HG03565 (cell line): ENCODE measurements at regions not wholly inside any gene's neighbourhood (a gene's known extent, or its start where the extent isn't known, plus 50 kb on each side); places are given as distances from the start of the nearest gene placed in this dataset.

ENCODE experiments used
- ATAC-seq: cut with Tn5 transposase; IDR thresholded peaks from one replicate; pipeline ENCODE4 v1.9.1; 2021; ENCODE audit warnings: mild to moderate bottlenecking, moderate library complexity; ENCODE audit not compliant: unreplicated experiment

DNA sequence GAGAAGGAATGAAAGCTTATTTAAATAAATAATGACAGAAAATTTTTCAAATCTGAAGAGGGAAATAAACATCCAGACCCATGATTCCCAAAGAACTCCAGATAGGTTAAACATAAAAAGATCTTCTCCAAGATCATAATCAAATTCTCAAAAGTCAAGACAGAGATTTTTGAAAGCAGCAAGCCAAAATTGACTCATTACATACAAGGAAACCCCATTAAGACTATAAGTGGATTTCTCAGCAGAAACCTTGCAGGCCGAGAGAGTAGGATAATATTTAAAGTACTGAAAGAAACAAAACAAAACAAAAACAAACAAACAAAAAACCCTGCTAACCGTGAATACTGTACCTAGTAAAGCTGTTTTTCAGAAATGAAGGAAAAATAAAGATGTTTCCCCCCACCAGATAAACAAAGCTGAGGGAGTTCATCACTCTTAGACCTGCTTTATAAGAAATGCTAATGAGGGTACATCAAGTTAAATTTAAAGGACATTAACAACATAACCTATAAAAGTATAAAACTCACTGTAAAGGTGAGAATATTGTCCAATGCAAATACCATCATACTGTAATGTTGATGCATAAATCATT is 412.2 kb downstream of the INSC start:
- ATAC-seq, result no peak

DNA sequence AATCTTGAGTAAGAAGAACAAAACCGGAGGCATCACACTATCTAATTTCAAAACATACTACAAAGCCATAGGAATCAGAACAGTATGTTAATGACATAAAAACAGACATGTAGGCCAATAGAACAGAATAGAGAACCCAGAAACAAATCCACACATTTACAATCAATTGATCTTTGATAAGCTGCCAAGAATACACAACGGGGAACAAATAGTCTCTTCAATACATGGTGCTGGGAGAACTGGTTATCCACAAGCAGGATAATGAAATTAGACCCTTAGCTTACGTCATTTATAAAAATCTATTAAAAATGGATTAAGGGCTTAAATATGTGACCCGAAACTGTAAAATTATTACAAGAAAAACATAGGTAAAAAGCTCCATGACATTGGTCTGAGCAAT is 417.7 kb downstream of the INSC start:
- ATAC-seq, result no peak

DNA sequence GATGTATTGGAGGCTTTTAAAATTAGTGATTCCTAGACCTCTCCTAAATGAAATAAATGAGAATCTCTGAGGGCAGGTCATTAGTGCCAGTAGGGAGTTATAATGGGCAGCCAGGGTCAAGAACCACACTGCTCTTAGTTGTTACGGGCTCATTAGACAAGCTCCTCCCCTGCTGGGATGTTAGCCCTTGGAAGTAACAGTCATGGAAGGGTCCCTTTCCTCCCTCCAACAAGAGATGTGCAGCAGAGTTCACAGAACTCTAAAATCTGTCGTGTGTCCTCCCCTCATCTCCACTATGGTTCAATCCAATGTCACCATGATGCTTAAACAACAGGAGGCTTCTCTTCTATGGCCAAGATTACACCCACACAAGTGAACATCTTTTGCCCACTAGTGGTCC is 419.5 kb downstream of the INSC start:
- ATAC-seq, result no peak

DNA sequence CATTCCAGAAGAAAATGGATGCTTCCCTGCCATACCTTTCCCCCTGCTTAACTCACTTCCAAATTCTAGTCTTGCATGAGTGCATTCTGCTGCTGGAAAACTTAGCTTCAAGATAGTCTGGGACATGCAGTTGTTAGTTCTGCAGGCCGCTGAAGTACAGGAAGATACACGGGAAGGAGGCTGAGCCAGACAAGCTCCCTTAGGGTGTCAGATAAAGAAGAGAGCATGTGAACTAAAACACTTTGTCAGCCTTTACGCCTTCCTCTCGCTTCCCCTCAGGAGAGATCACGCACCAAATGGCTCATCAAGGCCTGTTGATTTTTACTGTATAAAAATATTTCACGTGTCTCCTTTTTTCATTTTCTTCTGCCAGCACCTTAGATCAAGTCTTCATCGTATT is 420.7 kb downstream of the INSC start:
- no peak for ATAC-seq

DNA sequence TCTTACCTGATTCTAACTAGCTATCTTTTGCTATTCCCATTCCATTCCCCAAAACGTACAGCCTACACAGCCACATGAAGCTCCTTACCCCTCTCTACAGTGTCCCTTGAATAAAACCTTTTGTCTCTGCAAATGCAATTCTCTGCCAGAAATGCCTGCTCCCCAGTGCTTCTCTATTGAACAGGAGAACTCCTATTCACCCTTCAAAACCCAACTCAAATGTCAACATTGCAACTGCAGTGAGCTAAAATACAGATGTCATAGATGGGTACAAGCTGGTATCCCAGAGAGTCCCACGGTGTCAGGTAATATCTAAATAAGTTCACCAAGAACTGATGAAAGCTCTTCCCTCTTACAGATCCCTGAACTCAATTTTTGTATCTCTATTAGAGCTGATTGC is 421.7 kb downstream of the INSC start:
- ATAC-seq, result no peak

DNA sequence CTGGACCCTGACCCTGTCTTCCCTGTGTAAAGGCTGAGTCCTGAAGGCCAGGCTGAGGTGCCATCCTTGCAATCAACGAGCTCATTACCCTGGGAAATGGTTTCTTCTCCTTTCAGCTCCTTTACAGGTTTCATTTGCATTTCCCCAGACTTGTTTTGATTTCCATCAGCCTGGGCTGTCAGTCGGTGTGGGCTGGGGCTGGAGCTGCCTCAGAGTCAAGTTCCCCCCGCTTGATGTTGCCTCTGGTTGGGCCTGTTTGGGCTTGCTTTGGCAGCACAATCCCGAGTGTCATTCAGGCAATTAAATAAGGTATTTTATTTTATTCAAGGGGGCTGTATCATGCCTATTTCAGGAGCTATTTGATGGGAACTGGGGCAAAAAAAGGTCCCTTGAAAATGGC is 424.9 kb downstream of the INSC start:
- ATAC-seq, result no peak

DNA sequence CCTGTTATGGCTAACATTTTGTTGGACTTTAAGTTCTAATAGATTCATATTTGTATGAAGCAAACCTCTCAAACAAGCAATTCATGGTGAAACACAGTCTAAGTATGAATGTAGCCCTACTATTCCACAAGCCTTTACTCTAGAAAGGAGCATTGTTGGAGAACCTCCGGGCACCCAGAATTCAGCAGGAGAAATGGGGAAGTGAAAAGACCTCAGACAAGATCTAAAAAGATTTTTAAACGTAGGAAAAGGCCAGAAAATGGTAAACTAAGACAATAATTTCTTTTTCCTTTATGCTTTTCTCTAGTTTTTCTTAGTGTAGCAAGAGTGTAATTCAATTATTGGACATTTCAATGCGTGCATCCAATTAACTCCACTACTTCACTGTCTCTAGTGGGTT is 426.4 kb downstream of the INSC start:
- ATAC-seq, result no peak

DNA sequence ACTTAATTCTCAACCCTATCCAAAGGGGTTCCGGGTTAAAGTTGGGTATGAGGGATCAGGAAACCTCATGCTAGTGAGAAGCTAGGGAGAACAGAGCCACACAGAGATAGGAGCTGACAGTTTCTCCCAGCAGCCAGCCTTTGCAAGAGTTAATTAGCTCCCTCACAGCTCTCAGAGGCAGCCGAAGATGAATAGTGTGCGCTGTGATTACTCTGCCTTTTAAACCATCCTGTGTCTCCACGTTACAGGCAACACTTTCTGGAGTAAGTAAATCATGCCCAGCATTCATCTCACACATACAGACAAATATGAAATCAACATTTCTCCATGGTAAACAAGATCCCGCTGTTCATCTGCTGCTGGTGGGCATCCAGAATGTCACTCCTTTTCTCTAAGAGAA is 429.6 kb downstream of the INSC start:
- ATAC-seq, result no peak

DNA sequence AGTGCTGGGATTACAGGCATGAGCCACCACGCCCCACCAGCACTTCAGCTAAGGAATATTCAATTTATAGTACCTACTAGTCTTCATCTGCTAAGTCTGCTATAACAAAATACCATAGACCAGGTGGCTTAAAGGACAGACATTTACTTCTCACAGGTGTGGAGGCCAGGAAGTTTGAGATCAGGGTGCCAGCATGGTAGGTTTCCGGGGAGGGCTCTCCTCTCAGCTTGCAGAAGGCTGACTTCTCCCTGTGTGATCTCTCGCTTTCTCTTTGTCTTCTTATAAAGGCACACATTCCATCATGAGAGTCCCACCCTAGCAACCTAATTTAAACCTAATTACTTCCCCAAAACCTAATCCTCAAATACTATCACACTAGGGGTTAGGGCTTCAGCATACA is 433.0 kb downstream of the INSC start:
- ATAC-seq, result no peak

DNA sequence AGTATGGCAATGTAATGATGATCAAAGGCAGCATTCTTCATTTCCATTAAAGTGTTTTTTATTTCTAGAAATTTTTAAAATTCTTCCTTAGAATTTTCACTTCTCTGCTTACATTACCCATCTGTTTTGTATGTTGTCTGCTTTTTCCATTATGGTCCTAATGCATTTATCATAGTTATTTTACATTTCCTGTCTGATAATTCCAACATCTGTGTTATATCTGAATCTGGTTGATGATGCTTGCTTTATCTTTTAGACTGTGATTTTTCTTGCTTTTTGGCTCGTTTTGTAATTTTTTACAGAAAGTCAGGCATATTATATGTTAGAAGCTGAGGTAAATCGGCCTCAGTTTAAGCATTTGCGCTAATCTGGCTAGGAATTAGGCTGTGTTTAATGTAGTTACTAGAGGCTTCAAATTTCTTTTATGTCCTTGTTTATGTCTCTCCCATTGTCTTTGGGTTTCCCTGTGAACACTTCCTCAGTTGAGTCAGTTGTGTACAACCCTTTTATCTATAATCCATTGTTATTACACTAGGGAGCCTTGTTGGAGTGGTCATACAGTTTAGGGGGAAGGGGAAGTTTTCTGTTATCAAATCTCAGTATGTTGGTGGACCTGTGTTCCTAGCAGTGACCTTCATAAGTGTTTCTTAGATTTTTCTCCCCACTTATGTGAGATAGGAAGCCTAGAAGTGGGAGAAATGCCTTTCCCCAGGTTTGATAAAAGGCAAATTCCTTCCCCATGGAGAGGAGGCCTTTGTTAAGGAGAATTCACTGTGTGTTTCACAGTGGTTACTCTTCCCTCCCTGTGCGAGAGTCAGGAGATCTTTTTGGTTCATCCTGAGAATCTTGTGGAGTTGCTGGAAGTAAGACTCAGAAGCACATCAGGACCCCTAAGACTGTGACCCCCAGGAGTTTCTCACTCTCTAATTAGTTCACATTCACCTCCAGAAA is 437.5 kb downstream of the INSC start:
- ATAC-seq, result no peak

DNA sequence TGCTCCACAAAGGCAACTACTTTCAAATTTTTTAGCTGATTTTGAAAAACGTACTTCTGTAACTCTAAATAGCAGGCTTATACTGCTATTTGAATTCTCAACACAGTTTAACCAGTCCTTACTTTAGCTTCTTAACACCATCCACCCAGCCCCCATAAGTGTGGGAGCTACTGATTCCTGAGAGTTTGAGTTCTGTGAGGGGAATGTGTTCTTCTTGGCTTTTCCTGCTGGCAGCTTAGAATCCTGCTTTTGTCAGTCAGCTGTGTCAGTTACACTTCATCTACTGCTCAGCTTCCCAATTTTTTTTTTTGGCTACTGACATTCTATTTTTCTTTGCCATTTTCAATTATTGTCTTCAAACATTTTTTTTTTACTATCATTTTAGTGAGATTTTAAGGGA is 440.4 kb downstream of the INSC start:
- no peak for ATAC-seq

DNA sequence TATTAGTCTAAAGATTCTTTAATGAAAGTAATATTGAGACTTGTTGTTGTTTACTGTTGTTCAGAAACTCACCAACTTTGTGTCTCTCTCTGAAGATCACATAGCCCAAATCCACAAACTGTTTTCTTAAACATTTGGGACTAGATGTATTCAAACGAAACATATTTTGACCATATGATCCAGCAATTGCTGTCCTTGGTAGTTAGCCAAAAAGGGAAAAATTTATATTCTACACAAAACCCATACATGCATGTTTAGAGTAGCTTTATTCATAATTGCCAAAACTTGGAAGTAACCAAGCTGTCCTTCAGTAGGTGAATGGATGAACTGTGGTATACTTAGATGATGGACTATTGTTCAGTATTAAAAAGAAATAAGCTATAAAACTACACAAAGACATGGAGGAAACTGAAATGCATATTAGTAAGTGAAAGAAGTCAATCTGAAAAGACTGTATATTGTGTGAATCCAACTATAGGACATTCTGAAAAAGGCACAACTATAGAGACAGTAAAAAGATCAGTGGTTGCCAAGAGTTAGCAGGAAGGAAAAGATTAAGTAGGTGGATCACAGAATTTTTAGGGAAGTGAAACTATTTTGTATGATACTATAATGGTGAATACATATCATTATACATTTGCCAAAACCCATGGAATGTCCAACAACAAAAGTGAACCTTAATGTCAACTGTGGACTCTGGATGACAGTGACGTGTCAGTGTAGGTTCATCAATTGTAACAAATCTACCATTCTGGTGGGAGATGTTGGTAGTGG is 442.9 kb downstream of the INSC start:
- ATAC-seq, result no peak

DNA sequence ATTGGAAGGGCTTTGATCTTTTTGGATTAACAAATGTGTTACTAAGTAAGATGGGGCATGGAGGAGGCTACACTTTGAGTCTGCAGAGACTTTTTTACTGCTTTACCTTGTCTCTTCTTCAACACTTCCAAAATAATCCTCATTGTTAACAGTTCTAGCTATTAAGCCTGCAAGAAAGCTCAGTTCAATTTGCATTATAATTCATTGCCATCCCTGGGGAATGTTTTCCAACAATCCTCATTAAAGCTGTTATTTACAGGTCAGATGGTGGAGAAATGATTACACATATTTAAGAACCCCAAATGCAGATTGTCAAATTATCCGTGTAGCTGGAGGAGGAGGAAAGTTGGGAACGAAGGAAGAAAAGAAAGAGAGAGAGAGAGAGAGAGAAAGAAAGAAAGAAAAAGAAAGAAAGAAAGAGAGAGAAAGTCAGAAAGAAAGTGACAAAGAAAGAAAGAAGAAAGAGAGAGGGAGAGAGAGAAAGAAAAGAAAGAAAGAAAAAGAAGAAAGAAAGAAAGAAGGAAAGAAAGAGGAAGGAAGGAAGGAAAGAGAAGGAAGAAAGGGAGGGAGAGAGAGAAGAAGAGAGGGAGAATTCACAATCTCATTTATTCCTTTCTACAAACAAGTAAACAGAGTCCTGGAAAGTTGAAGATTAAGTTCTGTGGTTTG is 443.9 kb downstream of the INSC start:
- no peak for ATAC-seq

DNA sequence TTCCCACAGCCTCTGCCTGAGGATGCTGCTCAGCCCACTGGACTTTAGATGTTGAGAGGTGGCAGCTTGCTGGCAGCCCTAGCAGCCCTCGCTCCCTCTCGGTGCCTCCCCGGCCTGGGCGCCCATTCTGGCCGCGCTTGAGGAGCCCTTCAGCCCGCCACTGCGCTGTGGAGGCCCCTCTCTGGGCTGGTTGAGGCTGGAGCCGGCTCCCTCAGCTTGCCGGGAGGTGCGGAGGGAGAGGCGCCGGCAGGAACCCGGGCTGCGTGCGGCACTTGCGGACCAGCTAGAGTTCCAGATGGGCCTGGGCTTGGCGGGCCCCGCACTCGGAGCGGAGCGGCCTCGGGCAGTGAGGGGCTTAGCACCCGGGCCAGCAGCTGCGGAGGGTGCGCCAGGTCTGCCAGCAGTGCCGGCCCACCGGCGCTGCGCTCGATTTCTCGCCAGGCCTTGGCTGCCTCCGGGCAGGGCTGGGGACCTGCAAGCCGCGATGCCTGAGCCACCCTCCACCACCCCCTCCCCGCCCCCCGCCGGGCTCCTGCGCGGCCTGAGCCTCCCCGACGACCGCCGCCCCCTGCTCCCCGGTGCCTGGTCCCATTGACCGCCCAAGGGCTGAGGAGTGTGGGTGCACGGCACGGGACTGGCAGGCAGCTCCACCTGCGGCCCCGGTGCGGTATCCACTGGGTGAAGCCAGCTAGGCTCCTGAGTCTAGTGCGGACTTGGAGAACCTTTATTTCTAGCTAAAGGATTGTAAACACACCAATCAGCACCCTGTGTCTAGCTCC is 446.2 kb downstream of the INSC start:
- ATAC-seq, result no peak

DNA sequence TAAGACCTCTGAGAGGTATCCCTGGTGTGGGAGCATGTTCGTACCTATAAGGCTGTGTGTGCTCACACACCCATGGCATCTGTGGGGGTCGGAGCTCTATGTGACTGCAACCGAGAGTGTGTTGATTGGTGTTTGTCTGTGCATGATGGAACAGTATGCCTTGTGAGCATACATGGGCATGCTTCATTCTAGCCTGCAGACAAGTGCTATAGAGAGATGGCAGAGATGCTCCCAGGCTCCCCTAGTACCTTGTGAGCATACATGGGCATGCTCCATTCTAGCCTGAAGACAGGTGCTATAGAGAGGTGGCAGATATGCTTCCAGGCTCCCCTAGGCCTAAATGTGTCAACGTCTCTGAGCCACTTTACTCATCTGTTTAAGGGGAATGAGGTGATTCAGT is 447.5 kb downstream of the INSC start:
- no peak for ATAC-seq

DNA sequence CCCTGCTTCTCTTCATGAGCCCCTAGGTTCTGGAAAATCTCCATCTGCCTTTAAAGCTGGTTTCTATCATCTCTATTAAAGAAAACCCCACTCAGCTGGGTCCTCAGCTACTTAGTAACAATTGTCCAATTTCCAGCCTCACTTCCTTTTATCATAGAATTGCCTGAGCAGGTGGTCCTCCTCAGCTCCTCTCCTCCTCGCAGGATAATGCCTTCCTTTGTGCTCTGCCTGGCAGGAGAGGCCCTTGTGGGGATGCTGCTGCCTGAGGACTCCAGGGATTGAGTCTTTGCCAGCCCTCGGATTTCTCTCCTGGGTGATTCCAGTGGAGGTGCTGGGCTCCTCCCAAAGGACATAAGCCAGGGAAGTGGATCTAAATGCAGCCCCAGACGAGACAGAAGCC is 448.3 kb downstream of the INSC start:
- no peak for ATAC-seq

DNA sequence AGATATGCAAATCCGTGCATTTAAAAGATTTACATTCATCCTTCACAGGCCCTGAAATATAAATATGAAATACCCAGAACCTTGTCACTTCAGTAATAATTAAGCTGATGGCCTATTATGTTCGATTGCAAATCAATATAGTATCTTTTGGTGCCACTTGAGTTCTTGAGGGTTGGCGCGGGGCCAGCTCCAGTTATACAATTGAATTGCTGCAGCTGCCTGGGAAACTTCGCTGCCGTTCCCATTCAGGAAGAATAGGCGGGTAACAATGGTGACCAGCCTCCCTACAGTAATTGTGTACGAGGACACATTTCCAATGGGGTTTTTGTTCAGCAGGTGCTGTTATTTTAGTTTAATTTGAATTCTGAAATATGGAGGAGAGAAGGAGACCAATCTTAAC is 451.2 kb downstream of the INSC start:
- no peak for ATAC-seq

DNA sequence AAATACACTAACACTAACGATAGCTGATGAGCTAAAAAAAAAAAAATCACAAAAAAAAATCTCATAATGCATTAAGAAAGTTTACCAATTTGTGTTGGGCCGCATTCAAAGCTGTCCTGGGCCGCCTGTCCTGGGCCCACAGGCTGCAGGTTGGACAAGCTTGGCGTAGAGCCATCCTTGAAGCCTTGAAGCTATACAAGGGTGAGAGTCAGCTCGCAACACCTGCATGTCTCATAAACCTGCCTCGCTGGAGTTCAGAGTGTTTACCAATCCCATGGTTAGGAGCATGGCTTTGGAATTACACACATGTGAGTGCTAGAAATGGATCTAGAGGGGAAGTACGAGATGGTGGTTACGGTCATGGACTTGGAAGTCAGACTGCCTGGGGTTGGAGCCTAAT is 453.7 kb downstream of the INSC start:
- no peak for ATAC-seq

DNA sequence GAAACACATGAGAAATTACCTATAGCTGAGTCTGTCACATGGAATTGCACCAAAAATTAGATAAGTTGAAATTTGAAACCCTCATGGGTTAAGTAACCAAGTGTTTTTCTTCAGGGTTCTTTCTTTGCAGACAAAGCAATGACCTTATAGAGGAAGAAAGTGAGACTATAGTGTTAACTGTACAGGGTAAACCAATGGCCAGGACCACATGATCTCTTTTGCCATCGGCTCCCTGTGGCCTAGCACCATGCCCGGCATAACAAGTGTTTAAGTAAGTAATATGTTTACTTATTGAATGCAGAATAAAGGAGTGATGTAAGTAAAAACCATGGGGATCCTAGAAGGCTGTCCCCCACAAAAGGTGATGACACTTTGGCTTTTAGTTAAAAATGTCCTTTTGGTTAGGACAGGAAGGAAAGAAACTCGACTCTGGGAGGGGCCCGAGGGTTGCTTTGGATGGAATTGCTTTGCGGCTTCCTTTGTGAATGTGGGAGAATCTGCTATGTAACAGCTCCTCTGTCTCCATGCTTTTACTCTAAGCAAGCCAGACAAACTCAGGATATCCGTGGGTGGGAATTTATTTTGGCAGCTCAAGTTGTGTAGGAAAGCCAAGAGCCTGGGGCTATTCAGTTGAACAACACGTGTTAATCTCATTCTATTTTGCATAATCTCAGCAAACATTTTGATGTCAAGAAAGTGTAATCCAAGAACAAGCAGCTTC is 454.7 kb downstream of the INSC start:
- no peak for ATAC-seq

DNA sequence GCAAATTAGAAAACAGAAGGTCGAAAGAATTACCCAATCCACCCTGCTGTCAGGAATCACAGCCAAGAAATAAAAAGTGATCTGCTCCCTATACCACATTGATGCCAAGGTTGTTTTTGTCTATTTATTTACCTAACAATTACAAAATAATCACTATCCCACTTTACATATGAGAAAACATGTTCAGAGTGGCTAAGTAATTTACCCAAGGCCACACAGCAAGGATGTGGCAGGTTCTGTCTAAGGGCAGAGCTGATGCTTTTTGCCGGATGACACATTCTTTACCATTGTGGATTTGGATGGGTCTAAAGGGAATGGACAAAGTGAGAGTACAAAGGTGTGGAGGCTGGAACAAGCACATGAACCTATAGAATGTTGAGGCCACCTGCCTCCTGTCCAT is 460.7 kb downstream of the INSC start:
- ATAC-seq, result no peak
